Esophagus muscularis mucosa (tissue), 4 donors: ENCODE measurements at regions not wholly inside any gene's neighbourhood (a gene's known extent, or its start where the extent isn't known, plus 50 kb on each side); places are given as distances from the start of the nearest gene placed in this dataset.

Source experiments
- CTCF ChIP-seq, 3 experiments: fragments of 200-600 bp in 2 of 3; fragments of 450-650 bp in 1 of 3; sonication (generic) in 2 of 3; IDR thresholded peaks; one replicate each; pipeline ENCODE4 v1.5.1; 2017 to 2019; ENCODE audit warnings: antibody characterized with exemption in 3 of 3, mild to moderate bottlenecking in 2 of 3, moderate library complexity in 1 of 3
- EP300 ChIP-seq: sonication (generic); formaldehyde crosslinking; IDR thresholded peaks from one replicate; pipeline ENCODE4 v1.6.1; 2017; ENCODE audit warnings: antibody characterized with exemption
- POLR2A ChIP-seq: fragments of 450-650 bp; IDR thresholded peaks from one replicate; pipeline ENCODE4 v1.6.1; 2017; ENCODE audit warnings: antibody characterized with exemption, moderate library complexity, mild to moderate bottlenecking, low read depth
- POLR2AphosphoS5 ChIP-seq, 2 donors: sonication (generic); formaldehyde crosslinking; IDR thresholded peaks; one replicate each; pipeline ENCODE4 v1.6.1; 2017; ENCODE audit warnings: antibody characterized with exemption in 2 of 2

- TF ChIP-seq POLR2AphosphoS5 (IDR thresholded peaks at IDR 0.05): no peak
- no peak for TF ChIP-seq CTCF (IDR thresholded peaks at IDR 0.05)
- TF ChIP-seq EP300: no peak
- no peak for TF ChIP-seq POLR2A
Observed at GRCh38 chr10:2665772-2666171, 401.6 kb upstream of the PFKP start.
